K562 (cell line): ENCODE measurements at regions not wholly inside any gene's neighbourhood (a gene's known extent, or its start where the extent isn't known, plus 50 kb on each side); places are given as distances from the start of the nearest gene placed in this dataset.

Source experiments
- ATAC-seq: fragments of 200-7000 bp; cut with Tn5 transposase; 3 replicates; pipeline ENCODE4 v1.9.1; 2020; ENCODE audit warnings: moderate library complexity
- BruUV-seq: library from RNA; stranded (reverse); fragments of 400-500 nt; replicated peaks from 2 replicates; lab custom pipeline; 2021; lab: Mats Ljungman, UMichigan
- CTCF ChIA-PET: fragments of 300-600 bp; formaldehyde crosslinking; extraction: SDS; loops from one replicate; lab custom pipeline; 2021; ENCODE audit warnings: low intra/inter-chr PET ratio; lab: Yijun Ruan, JAX
- POLR2A ChIA-PET: fragments of 300-600, 350-650 bp; sonication (Branson Sonifier 250); formaldehyde crosslinking; extraction: SDS; loops from one replicate; lab custom pipeline; 2021; ENCODE audit warnings: antibody characterized with exemption, inconsistent platforms; lab: Yijun Ruan, JAX
- DNase-seq, 4 experiments: peaks; one replicate each; pipeline versions ENCODE4 v3.0.0 to v3.0.0-alpha.2; 2011 to 2018; ENCODE audit warnings: low spot score in 3 of 4, mixed read lengths in 3 of 4; ENCODE audit errors: extremely low read depth in 1 of 4
- FAIRE-seq: peaks from 2 replicates; lab custom pipeline; 2011; peaks lifted over from hg19 to GRCh38; lab: Jason Lieb, UNC
- H2AFZ ChIP-seq: 2 replicates; pipeline ENCODE4 v1.6.0; 2011; ENCODE audit warnings: low read depth, low read length, control low read depth, inconsistent platforms
- H3K27ac ChIP-seq: fragments of 200-600 bp; 3 replicates; pipeline ENCODE4 v1.8.0; 2011; ENCODE audit warnings: low read depth, mild to moderate bottlenecking, control low read depth, inconsistent platforms, low read length, moderate library complexity, mixed read lengths; ENCODE audit errors: extremely low read depth
- H3K27me3 ChIP-seq, 2 experiments: fragments of 300-600 bp in 1 of 2; 2 replicates in 1 of 2; 3 replicates in 1 of 2; pipeline versions ENCODE4 v1.6.0 to v1.8.0; 2011; ENCODE audit warnings: inconsistent platforms in 2 of 2, low read length in 2 of 2, mild to moderate bottlenecking in 1 of 2, mixed read lengths in 1 of 2, moderate library complexity in 1 of 2; ENCODE audit not compliant: control insufficient read depth in 2 of 2, insufficient read depth in 2 of 2
- H3K36me3 ChIP-seq: fragments of 300-600 bp; 3 replicates; pipeline ENCODE4 v1.8.0; 2011; ENCODE audit warnings: mild to moderate bottlenecking, low read length, inconsistent platforms; ENCODE audit not compliant: control insufficient read depth, insufficient read depth
- H3K4me1 ChIP-seq, 2 experiments: fragments of 200-600 bp in 1 of 2; replicated peaks in 1 of 2; 2 replicates in 1 of 2; 3 replicates in 1 of 2; pipeline versions ENCODE4 v1.5.1 to v1.8.0; 2011; ENCODE audit warnings: inconsistent platforms in 2 of 2, low read length in 2 of 2, mild to moderate bottlenecking in 1 of 2, mixed read lengths in 1 of 2, moderate library complexity in 1 of 2; ENCODE audit not compliant: control insufficient read depth in 2 of 2, insufficient read depth in 2 of 2
- H3K4me2 ChIP-seq: 2 replicates; pipeline ENCODE4 v1.6.1; 2011; ENCODE audit warnings: low read length, control low read depth, inconsistent platforms, mixed read lengths; ENCODE audit not compliant: insufficient read depth
- H3K4me3 ChIP-seq: fragments of 200-600 bp; sonication (generic), shearing (Covaris generic); 2 replicates; pipeline ENCODE4 v1.5.1; 2016; ENCODE audit warnings: control low read depth, inconsistent platforms
- H3K79me2 ChIP-seq: fragments of 200-600 bp; 3 replicates; pipeline ENCODE4 v1.8.0; 2011; ENCODE audit warnings: low read length, inconsistent platforms; ENCODE audit not compliant: control insufficient read depth, insufficient read depth
- H3K9ac ChIP-seq, 2 experiments: 2 replicates each; pipeline versions ENCODE4 v1.6.0 to v1.6.1; 2011; ENCODE audit warnings: low read depth in 2 of 2, low read length in 2 of 2, control low read depth in 1 of 2, inconsistent platforms in 1 of 2, mild to moderate bottlenecking in 1 of 2, mixed read lengths in 1 of 2; ENCODE audit not compliant: insufficient read depth in 1 of 2
- H3K9me1 ChIP-seq: one replicate; pipeline ENCODE4 v1.6.0; 2011; ENCODE audit warnings: inconsistent platforms, mild to moderate bottlenecking, low read length, moderate library complexity; ENCODE audit not compliant: control insufficient read depth, insufficient read depth
- H3K9me3 ChIP-seq: replicated peaks from 2 replicates; pipeline ENCODE4 v1.5.1; 2011; ENCODE audit warnings: low read depth, low read length, inconsistent platforms; ENCODE audit not compliant: control insufficient read depth, insufficient read depth
- H4K20me1 ChIP-seq: replicated peaks from 2 replicates; pipeline ENCODE4 v1.6.1; 2011; ENCODE audit warnings: low read length, inconsistent platforms, mixed read lengths; ENCODE audit not compliant: control insufficient read depth, insufficient read depth
- DIDO1 ChIP-seq: fragments of 450-650 bp; IDR thresholded peaks from 2 replicates; pipeline ENCODE4 v1.6.1; 2016; ENCODE audit warnings: low read depth, missing biosample characterization, missing genetic modification characterization
- EHMT2 ChIP-seq: fragments of 450-650 bp; IDR thresholded peaks from 2 replicates; pipeline ENCODE4 v1.6.1; 2018; ENCODE audit warnings: antibody characterized with exemption
- HDAC8 ChIP-seq: fragments of 450-650 bp; IDR thresholded peaks from 2 replicates; pipeline ENCODE4 v1.6.1; 2016; ENCODE audit warnings: mild to moderate bottlenecking, missing genetic modification characterization, moderate library complexity, missing compliant biosample characterization
- HNRNPH1 ChIP-seq: fragments of 200-400 bp; formaldehyde crosslinking; optimal IDR thresholded peaks from 2 replicates; pipeline ENCODE3; 2017; ENCODE audit warnings: low read depth, mild to moderate bottlenecking, low read length, moderate library complexity
- POLR2B ChIP-seq: fragments of 450-650 bp; IDR thresholded peaks from 2 replicates; pipeline ENCODE4 v1.6.1; 2018; ENCODE audit warnings: low read depth; ENCODE audit not compliant: partially characterized antibody
- RBM15 ChIP-seq: fragments of 200-400 bp; formaldehyde crosslinking; IDR thresholded peaks from 2 replicates; pipeline ENCODE4 v1.6.1; 2018; ENCODE audit warnings: mild to moderate bottlenecking, low read length, moderate library complexity; ENCODE audit not compliant: insufficient read depth
- SMAD3 ChIP-seq: fragments of 450-650 bp; formaldehyde crosslinking; conservative IDR thresholded peaks from 2 replicates; pipeline ENCODE4 v1.4.0; 2020; ENCODE audit warnings: mild to moderate bottlenecking
- SP2 ChIP-seq: IDR thresholded peaks from 2 replicates; pipeline ENCODE4 v1.6.1; 2011; ENCODE audit warnings: mild to moderate bottlenecking, low read depth, low read length, moderate library complexity; ENCODE audit not compliant: poor library complexity, severe bottlenecking; ENCODE audit errors: extremely low read depth
- TARDBP ChIP-seq: fragments of 450-650 bp; IDR thresholded peaks from 2 replicates; pipeline ENCODE4 v1.6.1; 2016
- TEAD4 ChIP-seq, 2 experiments: sonication (generic) in 1 of 2; formaldehyde crosslinking in 1 of 2; IDR thresholded peaks; 2 replicates each; pipeline versions ENCODE4 v1.6.1 to v1.8.0; 2012 to 2022; ENCODE audit warnings: borderline replicate concordance in 1 of 2, inconsistent platforms in 1 of 2, low read length in 1 of 2, mild to moderate bottlenecking in 1 of 2, missing genetic modification reagents in 1 of 2
- ZNF707 ChIP-seq: fragments of 250-450 bp; sonication (Bioruptor Pico); conservative IDR thresholded peaks from 2 replicates; pipeline ENCODE4 v1.8.0; 2022; ENCODE audit warnings: inconsistent platforms, mild to moderate bottlenecking, moderate library complexity
- WGBS: fragments of 100-300 bp; shearing (Covaris generic); methylation state at CpG from one replicate; pipeline ENCODE4 v1.1.6; 2016; ENCODE audit warnings: low coverage, mixed read lengths; ENCODE audit not compliant: insufficient coverage; ENCODE audit errors: missing lambda C conversion rate; 5-methylcytosine and 5-hydroxymethylcytosine counted together
- in situ Hi-C: fragments of 300-500 bp; cut with MboI; formaldehyde crosslinking; loops from 4 replicates; pipeline ENCODE4 v1.15.0; 2018; ENCODE audit warnings: inconsistent platforms, mixed read lengths
- intact Hi-C: fragments of 100-400 bp; cut with micrococcal nuclease; formaldehyde crosslinking; loops from 2 replicates; pipeline ENCODE4 v1.14.2; 2022
- TF ChIP-seq, protein P1 (sequence below): sonication (generic); formaldehyde crosslinking; IDR thresholded peaks from 2 replicates; pipeline ENCODE4 v1.9.0; 2022; ENCODE audit warnings: mild to moderate bottlenecking, missing genetic modification reagents
- TF ChIP-seq, protein P2 (sequence below): fragments of 450-650 bp; IDR thresholded peaks from 2 replicates; pipeline ENCODE4 v1.7.0; 2016; ENCODE audit warnings: borderline replicate concordance
- TF ChIP-seq, protein P3 (sequence below): fragments of 450-650 bp; formaldehyde crosslinking; IDR thresholded peaks from 2 replicates; pipeline ENCODE4 v1.4.0; 2020; ENCODE audit warnings: mild to moderate bottlenecking, moderate library complexity
- TF ChIP-seq, protein P4 (sequence below): fragments of 200-400 bp; formaldehyde crosslinking; IDR thresholded peaks from 2 replicates; pipeline ENCODE4 v1.6.1; 2017; ENCODE audit warnings: mild to moderate bottlenecking, low read depth, low read length, moderate library complexity

DNA sequence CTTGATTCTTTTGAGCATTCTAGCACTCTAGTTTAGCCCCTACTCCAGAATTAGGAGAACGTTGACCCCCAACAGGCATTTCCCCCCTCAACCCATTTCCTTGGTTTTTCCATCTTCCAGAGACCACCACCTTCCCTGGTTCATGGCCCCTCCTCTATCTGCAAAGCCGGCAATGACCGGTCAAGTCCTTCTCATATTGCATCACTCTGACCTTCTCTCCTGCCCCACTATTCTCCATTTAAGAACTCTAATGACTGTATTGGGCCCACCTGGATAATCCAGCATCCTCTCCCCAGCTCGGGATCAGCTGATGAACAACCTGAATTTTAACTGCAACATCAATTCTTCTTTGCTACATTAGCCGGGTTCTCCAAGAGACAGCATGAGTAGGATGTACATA is 437.4 kb downstream of the NPHP4 start:
- Histone ChIP-seq H3K4me2 (no peak overlapping the region), H3K4me1 (no peaks in the 10 kb centered on the region), H3K36me3 (no peaks in the 10 kb centered on the region), H2AFZ (no peak overlapping the region), H3K9ac (no peak overlapping the region), H3K27me3 (no peaks in the 10 kb centered on the region), H4K20me1 (no peaks in the 10 kb centered on the region), H3K79me2 (no peaks in the 10 kb centered on the region), H3K9me1 (no peaks in the 10 kb centered on the region), H3K27ac (no peak overlapping the region), H3K4me3 (no peak overlapping the region), H3K9me3 (no peaks in the 10 kb centered on the region)
- CTCF ChIA-PET = no interaction called here
- WGBS = 2% methylated on average over 5 of the region's 5 CpGs
- intact Hi-C loops = no loop called here
- no peak for FAIRE-seq
- in situ Hi-C loops = no loop called here
- no peak for ATAC-seq
- no peak for DNase-seq
- POLR2A ChIA-PET = no interaction called here
- no TSS peak for BruUV-seq
- no peak for TF ChIP-seq SMAD3 (CRISPR knock-in tag)
- TF ChIP-seq RBM15 = no peak
- no peak for TF ChIP-seq DIDO1 (tag)
- no peak for TF ChIP-seq POLR2B
- no peak for TF ChIP-seq HNRNPH1
- TF ChIP-seq SP2 = no peak
- no peak for TF ChIP-seq ZNF707
- TF ChIP-seq HDAC8 = no peak
- TF ChIP-seq, protein P1, sequence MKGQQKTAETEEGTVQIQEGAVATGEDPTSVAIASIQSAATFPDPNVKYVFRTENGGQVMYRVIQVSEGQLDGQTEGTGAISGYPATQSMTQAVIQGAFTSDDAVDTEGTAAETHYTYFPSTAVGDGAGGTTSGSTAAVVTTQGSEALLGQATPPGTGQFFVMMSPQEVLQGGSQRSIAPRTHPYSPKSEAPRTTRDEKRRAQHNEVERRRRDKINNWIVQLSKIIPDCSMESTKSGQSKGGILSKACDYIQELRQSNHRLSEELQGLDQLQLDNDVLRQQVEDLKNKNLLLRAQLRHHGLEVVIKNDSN (CRISPR knock-in tag) = no peak
- TF ChIP-seq, protein P2, sequence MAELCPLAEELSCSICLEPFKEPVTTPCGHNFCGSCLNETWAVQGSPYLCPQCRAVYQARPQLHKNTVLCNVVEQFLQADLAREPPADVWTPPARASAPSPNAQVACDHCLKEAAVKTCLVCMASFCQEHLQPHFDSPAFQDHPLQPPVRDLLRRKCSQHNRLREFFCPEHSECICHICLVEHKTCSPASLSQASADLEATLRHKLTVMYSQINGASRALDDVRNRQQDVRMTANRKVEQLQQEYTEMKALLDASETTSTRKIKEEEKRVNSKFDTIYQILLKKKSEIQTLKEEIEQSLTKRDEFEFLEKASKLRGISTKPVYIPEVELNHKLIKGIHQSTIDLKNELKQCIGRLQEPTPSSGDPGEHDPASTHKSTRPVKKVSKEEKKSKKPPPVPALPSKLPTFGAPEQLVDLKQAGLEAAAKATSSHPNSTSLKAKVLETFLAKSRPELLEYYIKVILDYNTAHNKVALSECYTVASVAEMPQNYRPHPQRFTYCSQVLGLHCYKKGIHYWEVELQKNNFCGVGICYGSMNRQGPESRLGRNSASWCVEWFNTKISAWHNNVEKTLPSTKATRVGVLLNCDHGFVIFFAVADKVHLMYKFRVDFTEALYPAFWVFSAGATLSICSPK = no peak
- TF ChIP-seq, protein P3, sequence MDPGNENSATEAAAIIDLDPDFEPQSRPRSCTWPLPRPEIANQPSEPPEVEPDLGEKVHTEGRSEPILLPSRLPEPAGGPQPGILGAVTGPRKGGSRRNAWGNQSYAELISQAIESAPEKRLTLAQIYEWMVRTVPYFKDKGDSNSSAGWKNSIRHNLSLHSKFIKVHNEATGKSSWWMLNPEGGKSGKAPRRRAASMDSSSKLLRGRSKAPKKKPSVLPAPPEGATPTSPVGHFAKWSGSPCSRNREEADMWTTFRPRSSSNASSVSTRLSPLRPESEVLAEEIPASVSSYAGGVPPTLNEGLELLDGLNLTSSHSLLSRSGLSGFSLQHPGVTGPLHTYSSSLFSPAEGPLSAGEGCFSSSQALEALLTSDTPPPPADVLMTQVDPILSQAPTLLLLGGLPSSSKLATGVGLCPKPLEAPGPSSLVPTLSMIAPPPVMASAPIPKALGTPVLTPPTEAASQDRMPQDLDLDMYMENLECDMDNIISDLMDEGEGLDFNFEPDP (CRISPR knock-in tag) = no peak
- TF ChIP-seq EHMT2 = no peak
- no peak for TF ChIP-seq TEAD4 (IDR thresholded peaks at IDR 0.05; ENCODE audit: low read length)
- no peak for TF ChIP-seq TEAD4 (CRISPR knock-in tag; IDR thresholded peaks at IDR 0.05; ENCODE audit: borderline replicate concordance)
- TF ChIP-seq, protein P4, sequence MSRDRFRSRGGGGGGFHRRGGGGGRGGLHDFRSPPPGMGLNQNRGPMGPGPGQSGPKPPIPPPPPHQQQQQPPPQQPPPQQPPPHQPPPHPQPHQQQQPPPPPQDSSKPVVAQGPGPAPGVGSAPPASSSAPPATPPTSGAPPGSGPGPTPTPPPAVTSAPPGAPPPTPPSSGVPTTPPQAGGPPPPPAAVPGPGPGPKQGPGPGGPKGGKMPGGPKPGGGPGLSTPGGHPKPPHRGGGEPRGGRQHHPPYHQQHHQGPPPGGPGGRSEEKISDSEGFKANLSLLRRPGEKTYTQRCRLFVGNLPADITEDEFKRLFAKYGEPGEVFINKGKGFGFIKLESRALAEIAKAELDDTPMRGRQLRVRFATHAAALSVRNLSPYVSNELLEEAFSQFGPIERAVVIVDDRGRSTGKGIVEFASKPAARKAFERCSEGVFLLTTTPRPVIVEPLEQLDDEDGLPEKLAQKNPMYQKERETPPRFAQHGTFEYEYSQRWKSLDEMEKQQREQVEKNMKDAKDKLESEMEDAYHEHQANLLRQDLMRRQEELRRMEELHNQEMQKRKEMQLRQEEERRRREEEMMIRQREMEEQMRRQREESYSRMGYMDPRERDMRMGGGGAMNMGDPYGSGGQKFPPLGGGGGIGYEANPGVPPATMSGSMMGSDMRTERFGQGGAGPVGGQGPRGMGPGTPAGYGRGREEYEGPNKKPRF = no peak
- no peak for TF ChIP-seq TARDBP
